GM11168 (cell line): ENCODE measurements at regions not wholly inside any gene's neighbourhood (a gene's known extent, or its start where the extent isn't known, plus 50 kb on each side); places are given as distances from the start of the nearest gene placed in this dataset.

Experiments used
- in situ Hi-C: fragments of 300-500 bp; cut with MboI; formaldehyde crosslinking; loops from one replicate; pipeline ENCODE4 v1.12.0; 2022; ENCODE audit warnings: low sequenced_read_pairs; ENCODE audit not compliant: unreplicated experiment

GRCh38 chr9:14403081-14403480, 89.1 kb upstream of the NFIB start:
- in situ Hi-C loops, result no loop called here

- in situ Hi-C loops, result no loop called here
These were observed 88.6 kb upstream of the NFIB start for GRCh38 chr9:14402583-14402982.

- in situ Hi-C loops, result no loop called here
These were observed 88.0 kb upstream of the NFIB start for GRCh38 chr9:14401911-14402310.

- in situ Hi-C loops, result no loop called here
These were observed 86.7 kb upstream of the NFIB start for GRCh38 chr9:14400658-14400995.

- in situ Hi-C loops, result no loop called here
These were observed 86.1 kb upstream of the NFIB start for GRCh38 chr9:14399756-14400657.

GRCh38 chr9:14398473-14398872, 84.5 kb upstream of the NFIB start:
- in situ Hi-C loops, result no loop called here

- in situ Hi-C loops, result no loop called here
These were observed 82.2 kb upstream of the NFIB start for GRCh38 chr9:14396171-14396570.

- in situ Hi-C loops, result no loop called here
These were observed 81.6 kb upstream of the NFIB start for GRCh38 chr9:14395317-14396082.

- in situ Hi-C loops, result no loop called here
These were observed 79.5 kb upstream of the NFIB start for GRCh38 chr9:14393418-14393817.

- in situ Hi-C loops, result no loop called here
These were observed 77.7 kb upstream of the NFIB start for GRCh38 chr9:14391620-14392019.

- in situ Hi-C loops, result no loop called here
These were observed 75.7 kb upstream of the NFIB start for GRCh38 chr9:14389657-14390056.

- in situ Hi-C loops, result no loop called here
These were observed 75.2 kb upstream of the NFIB start for GRCh38 chr9:14389146-14389545.

GRCh38 chr9:14383773-14384172, 69.8 kb upstream of the NFIB start:
- in situ Hi-C loops, result no loop called here

- in situ Hi-C loops, result no loop called here
These were observed 69.4 kb upstream of the NFIB start for GRCh38 chr9:14383294-14383693.

- in situ Hi-C loops, result no loop called here
These were observed 66.3 kb upstream of the NFIB start for GRCh38 chr9:14380061-14380836.

- in situ Hi-C loops, result no loop called here
These were observed 65.3 kb upstream of the NFIB start for GRCh38 chr9:14379280-14379679.

- in situ Hi-C loops, result no loop called here
These were observed 59.8 kb upstream of the NFIB start for GRCh38 chr9:14373706-14374105.

- in situ Hi-C loops, result no loop called here
These were observed 59.4 kb upstream of the NFIB start for GRCh38 chr9:14373336-14373666.

GRCh38 chr9:14372437-14373335, 58.7 kb upstream of the NFIB start:
- in situ Hi-C loops, result no loop called here

GRCh38 chr9:14369011-14369410, 55.1 kb upstream of the NFIB start:
- in situ Hi-C loops, result no loop called here
